ENCODE measurements at regions not wholly inside any gene's neighbourhood (a gene's known extent, or its start where the extent isn't known, plus 50 kb on each side); places are given as distances from the start of the nearest gene placed in this dataset.

DNA sequence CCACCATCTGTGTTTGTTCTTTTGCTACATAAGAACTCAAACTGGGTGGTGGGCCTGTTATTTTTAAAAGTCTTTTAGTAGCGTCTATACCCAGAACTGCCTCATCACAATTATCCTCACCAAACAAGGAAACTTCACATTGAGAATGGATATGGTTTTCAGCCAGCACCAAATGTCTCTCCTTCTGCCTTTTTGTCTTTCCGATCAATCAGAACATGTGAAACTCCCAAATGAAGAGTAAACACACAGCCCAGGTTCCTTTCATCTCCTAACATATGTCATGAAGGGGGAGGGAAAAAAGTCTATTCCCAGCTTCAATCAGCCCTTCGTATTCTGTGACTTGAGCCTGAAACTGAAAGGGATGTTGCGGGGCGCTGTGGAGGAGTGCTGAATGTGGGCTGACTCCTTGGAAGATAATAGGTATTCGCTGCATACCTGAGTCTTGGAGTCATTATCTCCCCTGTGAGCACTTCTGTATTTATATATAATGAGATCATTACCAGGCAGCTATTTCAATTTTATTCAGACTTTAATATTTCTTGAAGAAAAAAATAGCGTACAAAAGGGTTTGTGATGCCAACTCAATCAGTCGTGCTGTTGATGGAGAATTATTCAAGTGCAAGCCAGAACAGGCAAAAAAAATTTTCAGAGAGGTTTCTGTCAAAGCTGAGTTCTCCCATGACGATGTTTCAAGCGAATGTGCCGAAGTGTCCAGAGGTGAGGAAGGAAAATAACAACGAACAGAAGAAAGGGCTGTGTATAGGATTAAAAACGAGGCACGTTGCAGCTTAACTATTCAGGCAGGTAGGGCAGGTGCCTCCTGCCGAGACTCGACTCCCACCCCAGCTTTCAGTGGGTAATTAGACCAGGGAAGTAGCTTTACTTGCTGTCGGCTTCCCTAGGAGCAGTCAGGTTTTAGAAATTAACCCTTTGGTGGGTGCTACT lies 163.9 kb upstream of the NOCT start:
- peak; percentile 12 for DNase-seq

DNA sequence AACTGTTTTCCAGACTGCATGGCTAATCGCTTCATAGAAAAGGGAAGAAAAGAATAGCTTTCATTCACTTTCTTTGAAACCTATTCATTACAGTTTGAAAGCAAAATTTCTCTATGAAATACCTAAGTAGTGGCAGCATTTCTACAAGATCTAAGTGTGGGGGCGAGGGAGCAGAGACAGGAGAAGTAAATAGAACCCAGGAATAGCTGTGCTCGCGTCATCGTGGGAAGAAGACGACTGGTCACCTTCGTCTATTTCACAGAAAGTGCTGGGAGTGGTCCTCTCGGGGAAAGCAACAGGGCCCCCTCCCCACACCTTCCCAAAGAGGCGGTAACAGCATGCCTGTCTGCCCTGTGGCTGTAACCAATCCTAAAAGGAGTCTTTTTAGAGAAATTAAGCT lies 169.9 kb upstream of the NOCT start:
- Histone ChIP-seq H2AFZ (no peak overlapping the region), H3K4me1 (ENCODE audit: insufficient read depth) (no peaks in the 10 kb centered on the region), H4K20me1 (ENCODE audit: insufficient read depth) (no peaks in the 10 kb centered on the region), H3K79me2 (ENCODE audit: insufficient read depth) (no peaks in the 10 kb centered on the region), H3K9ac (no peak overlapping the region), H3K27me3 (replicated peaks; ENCODE audit: insufficient read depth) (peaks cover 45% of the 10 kb centered on the region), H3K9me3 (ENCODE audit: low read depth) (no peaks in the 10 kb centered on the region), H3K27ac (no peak overlapping the region), H3F3A (ENCODE audit: insufficient read depth) (no peaks in the 10 kb centered on the region), H3K4me2 (ENCODE audit: unreplicated experiment) (no peak overlapping the region), H3K36me3 (ENCODE audit: low read depth) (no peaks in the 10 kb centered on the region), H3K9me2 (ENCODE audit: insufficient read depth) (no peaks in the 10 kb centered on the region), H3K4me3 (no peak overlapping the region)
- in situ Hi-C loops (cut with MboI): no loop called here
- TF ChIP-seq EZH2 (IDR thresholded peaks at IDR 0.05; ENCODE audit: insufficient read depth, poor library complexity, severe bottlenecking) (no peak), EZH2phosphoT487 (IDR thresholded peaks at IDR 0.05; ENCODE audit: insufficient read depth, low read depth) (no peak)
- 62 to 63% methylated on average over 9 of the region's 9 CpGs for WGBS, 2 experiments (ENCODE audit: low coverage in 1 of 2, low lambda C conversion rate in 2 of 2, missing lambda C conversion rate in 2 of 2)
- no peak for DNase-seq

More for the DNA sequence above, 163.9 kb upstream of the NOCT start:
- Histone ChIP-seq H3K4me2 (ENCODE audit: unreplicated experiment) (peak overlapping the region; percentile 56), H3K9ac (no peak overlapping the region), H3K27ac (no peak overlapping the region), H3K9me3 (ENCODE audit: low read depth) (no peaks in the 10 kb centered on the region), H3K79me2 (ENCODE audit: insufficient read depth) (no peaks in the 10 kb centered on the region), H4K20me1 (ENCODE audit: insufficient read depth) (no peaks in the 10 kb centered on the region), H3K9me2 (ENCODE audit: insufficient read depth) (no peaks in the 10 kb centered on the region), H3K4me1 (ENCODE audit: insufficient read depth) (peaks cover 7% of the 10 kb centered on the region; the same call in 1 of the 2 replicates), H2AFZ (peak overlapping the region; percentile 9; the same call in 1 of the 2 replicates), H3F3A (ENCODE audit: insufficient read depth) (no peaks in the 10 kb centered on the region), H3K4me3 (peak overlapping the region; percentile 16; the same call in 1 of the 2 replicates), H3K27me3 (replicated peaks; ENCODE audit: insufficient read depth) (peaks cover 29% of the 10 kb centered on the region; the same call in 1 of the 2 replicates), H3K36me3 (ENCODE audit: low read depth) (no peaks in the 10 kb centered on the region)
- WGBS, 2 experiments (ENCODE audit: low coverage in 1 of 2, low lambda C conversion rate in 2 of 2, missing lambda C conversion rate in 2 of 2): 11 to 13% methylated on average over 17 of the region's 17 CpGs
- in situ Hi-C loops (cut with MboI): loop anchor here (25.0 kb wide), 1 partner anchor 1039 kb away; no protein-coding TSS in a partner anchor
- no peak for TF ChIP-seq EZH2phosphoT487 (IDR thresholded peaks at IDR 0.05; ENCODE audit: insufficient read depth, low read depth)

DNA sequence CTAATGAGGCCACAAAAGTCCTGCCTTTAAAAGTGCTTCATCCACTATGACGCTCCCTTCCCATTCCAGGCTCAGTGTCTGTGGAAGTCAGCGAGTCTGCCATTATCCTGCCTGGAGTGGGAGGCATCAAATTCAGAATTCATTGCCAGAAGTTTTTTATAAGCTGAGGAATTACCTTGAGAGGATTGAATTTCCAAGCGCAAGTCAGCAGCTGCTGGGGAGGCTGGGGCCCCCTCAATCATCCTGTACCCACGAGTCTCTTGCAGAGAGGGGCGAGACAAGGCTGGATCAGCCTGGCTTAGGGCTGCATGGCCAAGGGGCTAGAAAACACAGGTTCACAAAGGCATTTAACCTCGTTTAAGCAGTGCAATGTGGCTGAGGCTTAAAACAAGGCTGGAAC lies 170.5 kb upstream of the NOCT start:
- H3K36me3 ChIP-seq (ENCODE audit: low read depth): no peaks in the 10 kb centered on the region
- peaks cover 51% of the 10 kb centered on the region for H3K27me3 ChIP-seq (replicated peaks; ENCODE audit: insufficient read depth)
- no peak for TF ChIP-seq EZH2 (IDR thresholded peaks at IDR 0.05; ENCODE audit: insufficient read depth, poor library complexity, severe bottlenecking)
- no peak overlapping the region for H3K4me2 ChIP-seq (ENCODE audit: unreplicated experiment)
- no peaks in the 10 kb centered on the region for H3K4me1 ChIP-seq (ENCODE audit: insufficient read depth)
- DNase-seq: no peak
- no peaks in the 10 kb centered on the region for H3K79me2 ChIP-seq (ENCODE audit: insufficient read depth)
- H3K9me2 ChIP-seq (ENCODE audit: insufficient read depth): no peaks in the 10 kb centered on the region
- H3K4me3 ChIP-seq: no peak overlapping the region
- H3F3A ChIP-seq (ENCODE audit: insufficient read depth): no peaks in the 10 kb centered on the region
- H3K27ac ChIP-seq: no peak overlapping the region
- in situ Hi-C loops (cut with MboI): no loop called here
- H2AFZ ChIP-seq: no peak overlapping the region
- no peaks in the 10 kb centered on the region for H3K9me3 ChIP-seq (ENCODE audit: low read depth)
- no peak overlapping the region for H3K9ac ChIP-seq
- no peaks in the 10 kb centered on the region for H4K20me1 ChIP-seq (ENCODE audit: insufficient read depth)
- WGBS, 2 experiments (ENCODE audit: low coverage in 1 of 2, low lambda C conversion rate in 2 of 2, missing lambda C conversion rate in 2 of 2): 63 to 65% methylated on average over 6 of the region's 6 CpGs

DNA sequence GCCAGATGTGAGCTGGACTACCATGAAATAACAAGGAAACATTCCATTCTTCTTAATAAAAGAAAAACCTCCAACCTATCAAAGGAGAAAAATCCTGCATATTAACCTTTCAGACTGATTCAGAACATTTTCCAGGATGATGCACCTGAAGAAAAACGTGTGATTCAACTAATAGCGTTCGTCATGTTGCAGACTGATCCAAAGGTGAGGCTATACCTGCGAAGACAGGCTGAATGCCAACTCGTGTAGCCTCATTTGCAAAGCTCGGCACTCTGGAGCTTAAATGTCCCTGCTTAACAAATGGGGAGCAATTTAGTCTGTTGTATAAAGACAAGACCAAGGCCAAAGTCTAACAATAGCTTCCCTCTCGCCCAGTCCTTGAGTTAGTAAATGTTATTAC lies 172.0 kb upstream of the NOCT start:
- 58 to 63% methylated on average over 7 of the region's 7 CpGs for WGBS, 2 experiments (ENCODE audit: low coverage in 1 of 2, low lambda C conversion rate in 2 of 2, missing lambda C conversion rate in 2 of 2)
- no peaks in the 10 kb centered on the region for H3K79me2 ChIP-seq (ENCODE audit: insufficient read depth)

More for the DNA sequence above, 172.0 kb upstream of the NOCT start:
- no peaks in the 10 kb centered on the region for H3K4me1 ChIP-seq (ENCODE audit: insufficient read depth)
- no peak overlapping the region for H2AFZ ChIP-seq
- H3K9me2 ChIP-seq (ENCODE audit: insufficient read depth): no peaks in the 10 kb centered on the region
- H3K9me3 ChIP-seq (ENCODE audit: low read depth): no peaks in the 10 kb centered on the region
- H4K20me1 ChIP-seq (ENCODE audit: insufficient read depth): no peaks in the 10 kb centered on the region
- H3K36me3 ChIP-seq (ENCODE audit: low read depth): no peaks in the 10 kb centered on the region
- H3F3A ChIP-seq (ENCODE audit: insufficient read depth): no peaks in the 10 kb centered on the region
- TF ChIP-seq EZH2phosphoT487 (IDR thresholded peaks at IDR 0.05; ENCODE audit: insufficient read depth, low read depth): no peak
- no peak for TF ChIP-seq EZH2 (IDR thresholded peaks at IDR 0.05; ENCODE audit: insufficient read depth, poor library complexity, severe bottlenecking)
- H3K27me3 ChIP-seq (replicated peaks; ENCODE audit: insufficient read depth): peaks cover 51% of the 10 kb centered on the region
- in situ Hi-C loops (cut with MboI): no loop called here
- H3K9ac ChIP-seq: no peak overlapping the region
- H3K27ac ChIP-seq: no peak overlapping the region
- DNase-seq: no peak
- H3K4me3 ChIP-seq: no peak overlapping the region
- H3K4me2 ChIP-seq (ENCODE audit: unreplicated experiment): no peak overlapping the region

Data from GM23248 (cell line).